ENCODE measurements at regions not wholly inside any gene's neighbourhood (a gene's known extent, or its start where the extent isn't known, plus 50 kb on each side); places are given as distances from the start of the nearest gene placed in this dataset.

DNA sequence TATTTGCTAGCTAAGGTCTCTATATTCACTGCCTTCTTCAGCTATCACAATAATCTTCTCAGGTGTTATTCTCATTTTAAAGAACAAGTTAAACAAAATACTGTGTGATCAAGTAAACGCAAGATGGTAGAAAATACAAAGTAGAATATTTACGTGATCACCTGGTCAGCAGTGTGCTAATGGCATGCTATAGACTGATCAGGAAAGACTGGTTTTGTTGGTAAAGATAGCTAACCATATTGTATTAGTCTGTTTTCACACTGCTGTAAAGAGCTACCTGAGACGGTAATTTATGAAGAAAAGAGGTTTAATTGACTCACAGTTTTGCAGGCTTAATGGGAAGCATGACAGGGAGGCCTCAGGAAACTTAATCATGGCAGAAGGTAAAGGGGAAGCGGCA is 50.4 kb downstream of the ZBTB38 start:
- TF ChIP-seq POLR2A (IDR thresholded peaks at IDR 0.05; ENCODE audit: low read depth, low read length) (no peak), TAF1 (IDR thresholded peaks at IDR 0.05; ENCODE audit: borderline replicate concordance, low read depth, low read length) (no peak), POLR2AphosphoS5 (IDR thresholded peaks at IDR 0.05; ENCODE audit: low read depth, low read length) (no peak)
- FAIRE-seq (no peak), DNase-seq (ENCODE audit: insufficient read length) (no peak)

DNA sequence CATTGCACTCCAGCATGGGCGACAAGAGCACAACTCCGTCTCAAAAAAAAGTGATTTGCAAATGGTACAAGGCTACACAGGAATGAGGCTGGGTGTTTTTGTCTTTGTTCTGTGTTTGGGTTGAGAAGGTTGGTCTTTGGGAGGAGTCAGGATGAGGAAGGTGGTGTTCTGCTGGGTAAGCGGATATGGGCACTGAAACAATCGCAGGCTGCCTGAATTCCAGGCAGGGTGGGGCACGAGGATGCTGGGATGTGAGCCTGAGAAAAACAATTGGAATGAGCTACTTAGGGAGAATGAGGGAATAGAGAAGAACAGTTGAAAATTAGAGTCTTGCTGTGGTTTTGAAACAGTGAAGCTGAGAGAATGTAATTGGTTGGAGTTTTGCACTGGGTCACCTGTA is 51.6 kb downstream of the ZBTB38 start:
- TF ChIP-seq POLR2A (IDR thresholded peaks at IDR 0.05; ENCODE audit: low read depth, low read length) (no peak), TAF1 (IDR thresholded peaks at IDR 0.05; ENCODE audit: borderline replicate concordance, low read depth, low read length) (no peak), POLR2AphosphoS5 (IDR thresholded peaks at IDR 0.05; ENCODE audit: low read depth, low read length) (no peak)
- no peak for FAIRE-seq
- no peak for DNase-seq (ENCODE audit: insufficient read length)

DNA sequence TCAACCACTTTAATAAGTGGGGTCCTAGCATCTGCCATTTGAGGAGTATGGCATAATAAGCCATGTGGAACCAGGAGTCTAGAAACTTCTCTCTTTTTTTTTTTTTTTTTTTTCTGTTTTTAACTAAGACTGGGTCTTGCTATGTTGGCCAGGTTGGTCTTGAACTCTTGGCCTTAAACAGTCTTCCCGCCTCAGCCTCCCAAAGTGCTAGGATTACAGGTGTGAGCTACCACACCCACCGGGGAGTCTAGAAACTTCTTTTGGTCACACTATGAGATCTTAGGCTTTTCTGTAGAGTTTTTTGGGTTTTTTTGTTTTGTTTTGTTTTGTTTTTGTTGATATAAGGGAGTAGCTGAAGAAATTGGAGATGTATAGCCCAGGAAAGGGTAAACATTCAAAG is 52.9 kb downstream of the ZBTB38 start:
- no peak for DNase-seq (ENCODE audit: insufficient read length)
- FAIRE-seq = no peak
- no peak for TF ChIP-seq POLR2AphosphoS5 (IDR thresholded peaks at IDR 0.05; ENCODE audit: low read depth, low read length)
- TF ChIP-seq TAF1 (IDR thresholded peaks at IDR 0.05; ENCODE audit: borderline replicate concordance, low read depth, low read length) = no peak
- no peak for TF ChIP-seq POLR2A (IDR thresholded peaks at IDR 0.05; ENCODE audit: low read depth, low read length)

DNA sequence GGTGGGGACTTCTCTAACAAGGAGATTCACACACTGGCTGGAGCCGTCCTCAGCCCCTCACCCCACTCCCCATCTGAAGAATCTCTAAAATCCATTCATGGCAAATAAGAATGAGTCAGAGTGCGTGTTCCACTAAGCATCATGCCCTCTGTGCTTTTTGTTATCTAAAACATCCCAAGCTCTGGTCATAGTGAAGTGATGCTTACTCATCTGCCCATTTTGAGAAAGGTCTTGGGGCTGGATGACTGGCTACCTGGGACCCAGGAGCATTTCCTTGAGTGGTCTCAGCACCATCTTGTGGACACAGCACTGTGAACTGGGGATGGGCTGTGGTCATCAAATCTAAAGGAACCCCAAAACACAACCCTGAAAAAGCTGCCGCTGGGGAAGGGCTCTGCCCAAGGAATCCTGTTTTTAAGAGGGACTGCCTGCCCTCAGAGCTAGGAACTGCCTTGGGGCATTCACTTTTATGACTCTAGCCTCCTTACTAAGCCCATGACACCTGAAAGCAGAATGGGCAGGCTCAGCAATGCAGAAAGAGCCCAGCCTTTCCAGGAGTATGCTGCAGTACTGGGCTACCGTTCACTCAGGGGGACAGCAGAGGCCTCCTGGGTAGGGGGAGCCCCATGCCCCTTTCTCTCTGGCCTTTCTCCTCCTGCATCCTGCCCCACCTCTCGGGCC is 53.5 kb downstream of the ZBTB38 start:
- DNase-seq (ENCODE audit: insufficient read length) = no peak
- TF ChIP-seq POLR2AphosphoS5 (IDR thresholded peaks at IDR 0.05; ENCODE audit: low read depth, low read length) (no peak), POLR2A (IDR thresholded peaks at IDR 0.05; ENCODE audit: low read depth, low read length) (no peak), TAF1 (IDR thresholded peaks at IDR 0.05; ENCODE audit: borderline replicate concordance, low read depth, low read length) (no peak)
- FAIRE-seq = no peak

DNA sequence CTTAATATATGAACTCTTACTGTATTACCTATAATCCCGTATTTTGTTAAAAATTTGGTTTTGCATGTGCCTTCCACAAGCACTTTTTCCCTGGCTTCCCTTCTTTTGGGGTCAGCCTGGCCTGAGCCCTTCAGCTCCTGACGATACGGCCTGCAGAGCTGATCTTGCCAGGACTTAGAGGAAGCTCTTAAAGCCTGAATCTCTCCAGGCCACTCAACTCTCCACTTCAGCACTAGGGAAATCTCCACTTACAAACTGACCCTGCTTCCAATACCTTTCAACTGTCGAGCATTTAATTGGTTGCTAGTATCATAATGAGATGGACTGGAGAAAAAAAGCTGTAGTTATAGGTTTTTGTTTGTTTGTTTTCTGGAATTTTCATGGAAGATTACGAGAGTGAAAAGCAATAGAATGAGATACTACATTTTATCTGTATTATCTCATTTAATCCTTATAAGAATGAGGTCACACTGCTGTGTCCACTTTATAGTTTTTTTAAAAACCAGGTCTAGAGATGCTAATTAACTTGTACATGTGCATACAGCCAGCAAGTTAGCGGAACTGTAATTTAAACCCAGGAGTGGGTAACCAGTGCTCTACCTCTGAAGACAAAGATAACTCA is 54.8 kb downstream of the ZBTB38 start:
- FAIRE-seq (no peak), DNase-seq (ENCODE audit: insufficient read length) (no peak)
- TF ChIP-seq TAF1 (IDR thresholded peaks at IDR 0.05; ENCODE audit: borderline replicate concordance, low read depth, low read length) (no peak), POLR2A (IDR thresholded peaks at IDR 0.05; ENCODE audit: low read depth, low read length) (no peak), POLR2AphosphoS5 (IDR thresholded peaks at IDR 0.05; ENCODE audit: low read depth, low read length) (no peak)

DNA sequence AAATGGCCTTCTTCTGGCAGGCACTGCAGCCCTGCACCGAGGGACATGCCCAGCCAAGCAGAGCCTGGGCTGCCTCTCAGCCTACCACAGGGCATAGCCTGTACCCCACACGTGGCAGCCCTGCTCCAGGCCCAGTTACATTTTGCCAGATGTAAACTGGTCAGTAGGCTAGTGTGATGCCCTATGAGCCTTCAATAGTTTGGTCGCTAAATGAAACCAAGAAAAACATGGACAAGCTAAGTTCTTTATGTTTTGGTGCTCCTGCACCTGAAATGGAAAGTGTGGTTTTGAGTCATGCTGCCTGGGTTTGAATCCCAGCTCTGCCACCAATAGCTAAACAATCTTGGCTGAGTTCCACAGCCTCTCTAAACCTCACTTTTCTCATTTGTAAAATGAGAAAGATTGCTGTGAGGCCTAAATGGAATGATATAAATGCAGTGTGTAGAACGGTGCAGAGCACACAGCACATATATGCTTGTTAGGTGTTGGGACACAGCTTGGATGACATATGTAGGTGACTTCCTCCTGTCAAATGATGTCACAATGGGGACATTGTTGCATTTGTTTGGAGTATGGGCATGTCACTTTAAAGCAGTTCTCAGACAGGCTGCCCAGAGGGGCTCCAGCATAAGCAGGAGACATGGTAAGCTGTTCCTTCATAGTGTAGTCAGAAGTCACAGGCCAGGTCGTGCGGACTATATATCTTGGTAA is 57.4 kb downstream of the ZBTB38 start:
- no peak for DNase-seq (ENCODE audit: insufficient read length)
- TF ChIP-seq POLR2A (IDR thresholded peaks at IDR 0.05; ENCODE audit: low read depth, low read length) (0 out of 2 replicates have a peak, but pooled peaks have one; percentile 35), POLR2AphosphoS5 (IDR thresholded peaks at IDR 0.05; ENCODE audit: low read depth, low read length) (no peak)
- FAIRE-seq = no peak

DNA sequence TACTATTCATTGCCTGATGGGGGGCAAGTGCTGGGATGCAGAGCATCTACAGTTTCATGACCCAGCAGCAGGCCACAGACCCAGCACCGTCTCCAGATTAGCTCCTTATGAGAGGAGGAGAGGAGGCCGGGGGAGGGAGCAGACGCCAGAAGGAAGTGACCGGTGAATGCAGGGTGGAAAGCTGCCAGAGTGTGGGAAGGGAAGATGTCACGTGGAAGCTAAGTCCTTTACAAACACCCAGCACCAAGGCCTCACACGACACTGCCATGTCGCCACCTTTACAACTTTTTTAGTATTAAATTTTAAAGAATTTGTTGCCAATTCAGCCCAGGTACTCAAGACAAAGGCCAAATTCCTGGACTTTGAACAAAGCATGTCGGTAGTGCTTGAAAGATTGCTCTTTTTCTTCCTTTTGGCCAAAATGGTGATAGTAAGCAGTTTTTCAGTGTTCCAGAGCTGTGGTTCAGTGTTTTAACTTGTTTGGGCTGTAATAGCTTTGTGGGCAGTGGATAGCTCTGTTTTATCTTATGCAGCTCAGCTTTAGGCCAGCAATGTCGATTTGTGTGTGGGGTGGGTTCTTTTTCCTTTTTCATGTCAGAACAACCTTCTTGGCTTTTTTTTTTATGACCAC is 58.2 kb downstream of the ZBTB38 start:
- no peak for DNase-seq (ENCODE audit: insufficient read length)
- TF ChIP-seq TAF1 (IDR thresholded peaks at IDR 0.05; ENCODE audit: borderline replicate concordance, low read depth, low read length) (no peak), POLR2A (IDR thresholded peaks at IDR 0.05; ENCODE audit: low read depth, low read length) (no peak), POLR2AphosphoS5 (IDR thresholded peaks at IDR 0.05; ENCODE audit: low read depth, low read length) (no peak)
- FAIRE-seq = no peak

DNA sequence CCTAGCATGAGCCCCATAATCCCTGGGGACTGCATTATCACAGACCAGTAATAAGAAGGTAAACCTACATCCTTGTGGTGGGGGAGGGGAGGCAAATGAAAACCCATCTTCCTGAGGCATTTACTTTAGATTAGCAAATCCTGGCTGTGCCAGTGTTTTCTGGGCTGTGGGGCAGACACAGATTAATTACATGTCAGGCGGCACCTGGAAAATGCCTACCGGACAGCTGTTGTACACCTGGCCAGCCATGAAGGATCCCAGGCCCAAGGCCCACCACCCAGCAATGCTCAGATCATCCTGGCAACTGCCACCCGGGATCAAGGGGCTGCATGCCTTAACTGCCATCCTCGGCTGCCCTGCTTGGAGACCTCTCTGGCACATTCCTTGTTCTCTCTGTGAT is 59.1 kb upstream of the RASA2 start:
- TF ChIP-seq TAF1 (IDR thresholded peaks at IDR 0.05; ENCODE audit: borderline replicate concordance, low read depth, low read length) = no peak
- TF ChIP-seq POLR2AphosphoS5 (IDR thresholded peaks at IDR 0.05; ENCODE audit: low read depth, low read length) = no peak
- TF ChIP-seq POLR2A (IDR thresholded peaks at IDR 0.05; ENCODE audit: low read depth, low read length) = no peak
- FAIRE-seq (no peak), DNase-seq (ENCODE audit: insufficient read length) (no peak)

DNA sequence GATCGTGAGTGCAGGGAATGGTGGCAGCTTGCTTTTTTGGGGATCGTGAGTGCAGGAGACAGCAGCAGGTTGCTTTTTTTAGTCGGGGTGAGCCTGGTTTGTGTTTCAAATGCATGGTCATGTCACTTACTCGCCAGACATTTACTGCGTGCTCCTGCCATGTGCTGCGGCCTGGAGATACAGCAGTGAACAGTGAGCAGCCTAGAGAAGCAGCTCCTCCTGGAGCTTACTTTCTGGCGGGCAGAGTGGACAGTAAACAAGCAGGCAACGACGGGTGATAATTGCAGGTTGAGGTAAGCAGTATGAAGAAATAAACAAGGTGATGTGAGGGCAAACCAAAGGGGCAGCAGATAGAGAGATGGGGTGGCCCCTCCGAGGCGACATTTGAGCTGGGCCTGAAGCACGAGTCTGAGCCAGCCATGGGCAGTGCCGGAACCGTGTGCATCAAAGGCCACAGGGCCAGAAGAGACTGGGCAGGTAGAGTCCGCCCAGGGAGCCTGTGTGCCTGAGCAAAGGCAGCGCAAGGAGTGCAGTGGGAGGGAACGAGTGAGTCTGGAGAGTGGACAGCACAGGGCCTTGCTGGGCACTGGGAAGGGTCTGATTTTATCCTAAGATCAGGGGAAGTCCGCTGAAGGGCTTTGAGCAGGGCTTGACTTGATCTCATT is 57.3 kb upstream of the RASA2 start:
- no peak for TF ChIP-seq POLR2A (IDR thresholded peaks at IDR 0.05; ENCODE audit: low read depth, low read length)
- no peak for TF ChIP-seq POLR2AphosphoS5 (IDR thresholded peaks at IDR 0.05; ENCODE audit: low read depth, low read length)
- no peak for TF ChIP-seq TAF1 (IDR thresholded peaks at IDR 0.05; ENCODE audit: borderline replicate concordance, low read depth, low read length)
- no peak for DNase-seq (ENCODE audit: insufficient read length)

DNA sequence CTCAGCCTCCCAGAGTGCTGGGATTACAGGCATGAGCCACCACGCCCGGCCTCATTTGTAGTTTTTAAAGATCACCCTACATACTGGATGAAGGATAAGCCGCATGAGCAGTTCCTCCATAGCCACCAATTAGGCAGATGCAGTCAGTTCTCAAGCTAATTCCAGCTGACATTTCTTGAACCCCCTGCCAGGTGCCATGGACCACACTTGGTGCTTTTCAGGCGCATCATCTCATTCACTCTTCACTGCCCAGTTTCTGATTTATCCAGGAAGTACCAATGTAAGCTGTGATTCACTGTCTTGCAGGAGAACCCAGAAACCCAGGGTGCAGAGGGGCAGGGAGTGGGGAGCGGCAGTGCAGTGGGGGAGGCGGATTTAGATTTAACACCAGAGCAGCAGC is 56.5 kb upstream of the RASA2 start:
- no peak for DNase-seq (ENCODE audit: insufficient read length)
- TF ChIP-seq POLR2A (IDR thresholded peaks at IDR 0.05; ENCODE audit: low read depth, low read length) = no peak
- TF ChIP-seq TAF1 (IDR thresholded peaks at IDR 0.05; ENCODE audit: borderline replicate concordance, low read depth, low read length) = no peak
- no peak for TF ChIP-seq POLR2AphosphoS5 (IDR thresholded peaks at IDR 0.05; ENCODE audit: low read depth, low read length)
- no peak for FAIRE-seq

More for the DNA sequence above, 57.3 kb upstream of the RASA2 start:
- FAIRE-seq = no peak

Measured in GM12892 (cell line).